Activated T-helper 17 cell treated with anti-CD3 and anti-CD28 coated beads, Interleukin-2, amount 50 U/mL, for 72 hours (primary cell): ENCODE measurements at regions not wholly inside any gene's neighbourhood (a gene's known extent, or its start where the extent isn't known, plus 50 kb on each side); places are given as distances from the start of the nearest gene placed in this dataset.

Source experiments
- ATAC-seq: fragments of 150-1000 bp; cut with Tn5 transposase; replicated peaks from 2 replicates; pipeline ENCODE4 v1.10.0; 2021; ENCODE audit warnings: mild to moderate bottlenecking, moderate library complexity
- H3K27ac Mint-ChIP-seq: one replicate; pipeline ENCODE4 v1.8.0; 2022; ENCODE audit warnings: mixed read lengths
- H3K27me3 Mint-ChIP-seq: one replicate; pipeline ENCODE4 v1.8.0; 2022; ENCODE audit warnings: mixed read lengths
- H3K36me3 Mint-ChIP-seq: one replicate; pipeline ENCODE4 v1.8.0; 2022; ENCODE audit warnings: low read depth, mild to moderate bottlenecking, mixed read lengths
- H3K4me1 Mint-ChIP-seq: one replicate; pipeline ENCODE4 v1.8.0; 2022; ENCODE audit warnings: mixed read lengths
- H3K4me3 Mint-ChIP-seq: one replicate; pipeline ENCODE4 v1.8.0; 2022; ENCODE audit warnings: mild to moderate bottlenecking, mixed read lengths
- H3K9me3 Mint-ChIP-seq: one replicate; pipeline ENCODE4 v1.8.0; 2022; ENCODE audit warnings: mixed read lengths

- no peaks in the 10 kb centered on the region for H3K9me3 Mint-ChIP-seq
- no peak for ATAC-seq
- no peaks in the 10 kb centered on the region for H3K36me3 Mint-ChIP-seq
- H3K27me3 Mint-ChIP-seq = no peaks in the 10 kb centered on the region
- no peaks in the 10 kb centered on the region for H3K4me1 Mint-ChIP-seq
- H3K4me3 Mint-ChIP-seq = no peak overlapping the region
- H3K27ac Mint-ChIP-seq = no peak overlapping the region
Observed at GRCh38 chr6:113487489-113488058, 369.6 kb upstream of the MARCKS start.

- no peak overlapping the region for H3K27ac Mint-ChIP-seq
- no peak overlapping the region for H3K4me3 Mint-ChIP-seq
- H3K36me3 Mint-ChIP-seq = no peaks in the 10 kb centered on the region
- H3K9me3 Mint-ChIP-seq = no peaks in the 10 kb centered on the region
- H3K4me1 Mint-ChIP-seq = no peaks in the 10 kb centered on the region
- no peaks in the 10 kb centered on the region for H3K27me3 Mint-ChIP-seq
- no peak for ATAC-seq
Observed at GRCh38 chr6:113488061-113488460, 369.1 kb upstream of the MARCKS start.

- H3K4me1 Mint-ChIP-seq = no peaks in the 10 kb centered on the region
- no peak overlapping the region for H3K4me3 Mint-ChIP-seq
- no peaks in the 10 kb centered on the region for H3K27me3 Mint-ChIP-seq
- no peak overlapping the region for H3K27ac Mint-ChIP-seq
- no peak for ATAC-seq
- H3K9me3 Mint-ChIP-seq = no peaks in the 10 kb centered on the region
- no peaks in the 10 kb centered on the region for H3K36me3 Mint-ChIP-seq
Observed at GRCh38 chr6:113488812-113489685, 368.1 kb upstream of the MARCKS start.

- ATAC-seq = no peak
- H3K36me3 Mint-ChIP-seq = no peaks in the 10 kb centered on the region
- no peak overlapping the region for H3K4me3 Mint-ChIP-seq
- H3K27ac Mint-ChIP-seq = no peak overlapping the region
- no peaks in the 10 kb centered on the region for H3K4me1 Mint-ChIP-seq
- no peaks in the 10 kb centered on the region for H3K27me3 Mint-ChIP-seq
- H3K9me3 Mint-ChIP-seq = no peaks in the 10 kb centered on the region
Observed at GRCh38 chr6:113489952-113490746, 367.0 kb upstream of the MARCKS start.

GRCh38 chr6:113491376-113491775 lies 365.8 kb upstream of the MARCKS start:
- H3K36me3 Mint-ChIP-seq = no peaks in the 10 kb centered on the region
- no peaks in the 10 kb centered on the region for H3K4me1 Mint-ChIP-seq
- H3K27me3 Mint-ChIP-seq = no peaks in the 10 kb centered on the region
- no peak overlapping the region for H3K27ac Mint-ChIP-seq
- H3K4me3 Mint-ChIP-seq = no peak overlapping the region
- H3K9me3 Mint-ChIP-seq = no peaks in the 10 kb centered on the region
- no peak for ATAC-seq

GRCh38 chr6:113493991-113494390 lies 363.2 kb upstream of the MARCKS start:
- Mint-ChIP-seq H3K9me3 (no peaks in the 10 kb centered on the region), H3K27me3 (no peaks in the 10 kb centered on the region), H3K36me3 (no peaks in the 10 kb centered on the region), H3K4me3 (no peak overlapping the region), H3K4me1 (no peaks in the 10 kb centered on the region), H3K27ac (no peak overlapping the region)
- ATAC-seq = no peak

- no peak overlapping the region for H3K27ac Mint-ChIP-seq
- no peaks in the 10 kb centered on the region for H3K9me3 Mint-ChIP-seq
- H3K27me3 Mint-ChIP-seq = no peaks in the 10 kb centered on the region
- no peaks in the 10 kb centered on the region for H3K36me3 Mint-ChIP-seq
- peak; percentile 47 for ATAC-seq
- H3K4me1 Mint-ChIP-seq = no peaks in the 10 kb centered on the region
- no peak overlapping the region for H3K4me3 Mint-ChIP-seq
Observed at GRCh38 chr6:113495521-113495920, 361.6 kb upstream of the MARCKS start.

GRCh38 chr6:113496166-113496565 lies 361.0 kb upstream of the MARCKS start:
- no peak for ATAC-seq
- Mint-ChIP-seq H3K4me3 (no peak overlapping the region), H3K36me3 (no peaks in the 10 kb centered on the region), H3K9me3 (no peaks in the 10 kb centered on the region), H3K4me1 (no peaks in the 10 kb centered on the region), H3K27ac (no peak overlapping the region), H3K27me3 (no peaks in the 10 kb centered on the region)

- ATAC-seq = no peak
- Mint-ChIP-seq H3K4me1 (no peaks in the 10 kb centered on the region), H3K27me3 (no peaks in the 10 kb centered on the region), H3K27ac (no peak overlapping the region), H3K4me3 (no peak overlapping the region), H3K9me3 (no peaks in the 10 kb centered on the region), H3K36me3 (no peaks in the 10 kb centered on the region)
Observed at GRCh38 chr6:113500221-113500620, 356.9 kb upstream of the MARCKS start.

- Mint-ChIP-seq H3K36me3 (no peaks in the 10 kb centered on the region), H3K4me3 (no peak overlapping the region), H3K27ac (no peak overlapping the region), H3K9me3 (no peaks in the 10 kb centered on the region), H3K27me3 (peaks cover 3% of the 10 kb centered on the region), H3K4me1 (no peaks in the 10 kb centered on the region)
- ATAC-seq = no peak
Observed at GRCh38 chr6:113505084-113505699, 352.0 kb upstream of the MARCKS start.

GRCh38 chr6:113508249-113508648 lies 348.9 kb upstream of the MARCKS start:
- no peak overlapping the region for H3K4me3 Mint-ChIP-seq
- H3K4me1 Mint-ChIP-seq = no peaks in the 10 kb centered on the region
- ATAC-seq = no peak
- H3K27ac Mint-ChIP-seq = no peak overlapping the region
- H3K36me3 Mint-ChIP-seq = no peaks in the 10 kb centered on the region
- H3K9me3 Mint-ChIP-seq = no peaks in the 10 kb centered on the region
- peaks cover 3% of the 10 kb centered on the region for H3K27me3 Mint-ChIP-seq

- Mint-ChIP-seq H3K27me3 (peaks cover 3% of the 10 kb centered on the region), H3K9me3 (no peaks in the 10 kb centered on the region), H3K27ac (no peak overlapping the region), H3K4me1 (no peaks in the 10 kb centered on the region), H3K36me3 (no peaks in the 10 kb centered on the region), H3K4me3 (no peak overlapping the region)
- no peak for ATAC-seq
Observed at GRCh38 chr6:113511100-113511499, 346.0 kb upstream of the MARCKS start.

- no peak for ATAC-seq
- Mint-ChIP-seq H3K36me3 (no peaks in the 10 kb centered on the region), H3K4me3 (no peak overlapping the region), H3K27ac (no peak overlapping the region), H3K4me1 (no peaks in the 10 kb centered on the region), H3K9me3 (no peaks in the 10 kb centered on the region), H3K27me3 (peaks cover 6% of the 10 kb centered on the region)
Observed at GRCh38 chr6:113512576-113512975, 344.6 kb upstream of the MARCKS start.

- no peak overlapping the region for H3K27ac Mint-ChIP-seq
- no peaks in the 10 kb centered on the region for H3K4me1 Mint-ChIP-seq
- H3K36me3 Mint-ChIP-seq = no peaks in the 10 kb centered on the region
- H3K9me3 Mint-ChIP-seq = no peaks in the 10 kb centered on the region
- H3K4me3 Mint-ChIP-seq = no peak overlapping the region
- H3K27me3 Mint-ChIP-seq = peaks cover 3% of the 10 kb centered on the region
- no peak for ATAC-seq
Observed at GRCh38 chr6:113513086-113513485, 344.1 kb upstream of the MARCKS start.
